Lower leg skin (tissue), 4 donors: ENCODE measurements at regions not wholly inside any gene's neighbourhood (a gene's known extent, or its start where the extent isn't known, plus 50 kb on each side); places are given as distances from the start of the nearest gene placed in this dataset.
"Not testable (repeated sequence)": the region's sequence is repeated elsewhere in the genome, so short reads cannot be mapped to it uniquely, and the experiment has no call there.

Experiments
- DNase-seq, 2 donors: peaks; one replicate each; pipeline ENCODE4 v3.0.0-alpha.2; 2019; ENCODE audit warnings: low spot score in 2 of 2
- H3K4me3 ChIP-seq: fragments of 200-600 bp; sonication (generic); 2 replicates; pipeline ENCODE4 v1.5.1; 2017; ENCODE audit warnings: mild to moderate bottlenecking, low read depth; ENCODE audit not compliant: poor library complexity, severe bottlenecking
- CTCF ChIP-seq, 3 donors: fragments of 450-650 bp; IDR thresholded peaks; one replicate each; pipeline ENCODE4 v1.5.1; 2016; ENCODE audit warnings: antibody characterized with exemption in 3 of 3, mild to moderate bottlenecking in 3 of 3, moderate library complexity in 2 of 3
- POLR2A ChIP-seq, 2 donors: fragments of 450-650 bp; IDR thresholded peaks; one replicate each; pipeline ENCODE4 v1.6.1; 2016 to 2017; ENCODE audit warnings: antibody characterized with exemption in 2 of 2, mild to moderate bottlenecking in 1 of 2, moderate library complexity in 1 of 2
- WGBS, 2 donors: methylation state at CpG; one replicate each; pipeline ENCODE4 v1.1.5; 2018; 5-methylcytosine and 5-hydroxymethylcytosine counted together
- intact Hi-C: fragments of 100-400 bp; cut with DNase I; formaldehyde crosslinking; loops from one replicate; pipeline ENCODE4 v1.15.0; 2023; ENCODE audit warnings: low total_unique reads

GRCh38 chr14:56351861-56352260 lies 227.7 kb upstream of the TMEM260 start:
- no peak overlapping the region for H3K4me3 ChIP-seq
- intact Hi-C loops = no loop called here
- no peak for DNase-seq
- TF ChIP-seq POLR2A (IDR thresholded peaks at IDR 0.05) (no peak), CTCF (IDR thresholded peaks at IDR 0.05) (no peak)
- WGBS, 2 donors = 88 to 90% methylated on average over 4 of the region's 4 CpGs

GRCh38 chr14:56352999-56353398 lies 226.6 kb upstream of the TMEM260 start:
- no peak for TF ChIP-seq POLR2A (IDR thresholded peaks at IDR 0.05)
- TF ChIP-seq CTCF (IDR thresholded peaks at IDR 0.05) = no peak
- intact Hi-C loops = no loop called here
- no peak for DNase-seq
- WGBS, 2 donors = 90 to 92% methylated on average over 2 of the region's 2 CpGs
- H3K4me3 ChIP-seq = no peak overlapping the region

GRCh38 chr14:56357428-56357827 lies 222.2 kb upstream of the TMEM260 start:
- TF ChIP-seq POLR2A (IDR thresholded peaks at IDR 0.05) (no peak), CTCF (IDR thresholded peaks at IDR 0.05) (no peak)
- DNase-seq = no peak
- intact Hi-C loops = no loop called here
- WGBS, 2 donors = 74 to 75% methylated on average over 9 of the region's 9 CpGs
- no peak overlapping the region for H3K4me3 ChIP-seq

GRCh38 chr14:56358275-56358674 lies 221.3 kb upstream of the TMEM260 start:
- H3K4me3 ChIP-seq = no peak overlapping the region
- TF ChIP-seq POLR2A (IDR thresholded peaks at IDR 0.05) = no peak
- no peak for TF ChIP-seq CTCF (IDR thresholded peaks at IDR 0.05)
- intact Hi-C loops = no loop called here
- no peak for DNase-seq
- 74 to 75% methylated on average over 2 of the region's 2 CpGs for WGBS, 2 donors

GRCh38 chr14:56358851-56359614 lies 220.6 kb upstream of the TMEM260 start:
- no peak overlapping the region for H3K4me3 ChIP-seq
- 82 to 85% methylated on average over 7 of the region's 7 CpGs for WGBS, 2 donors
- TF ChIP-seq POLR2A (IDR thresholded peaks at IDR 0.05) = no peak
- TF ChIP-seq CTCF (IDR thresholded peaks at IDR 0.05) = no peak
- no peak for DNase-seq
- intact Hi-C loops = no loop called here

- intact Hi-C loops, DNase-seq, H3K4me3 ChIP-seq: not testable (repeated sequence)
- 90 to 92% methylated on average over 1 of the region's 1 CpG for WGBS, 2 donors
Measured at GRCh38 chr14:56365663-56366062, 213.9 kb upstream of the TMEM260 start.
